Tibial nerve (tissue), 4 donors: ENCODE measurements at regions not wholly inside any gene's neighbourhood (a gene's known extent, or its start where the extent isn't known, plus 50 kb on each side); places are given as distances from the start of the nearest gene placed in this dataset.

Source experiments
- DNase-seq, 2 donors: peaks; one replicate each; pipeline ENCODE4 v3.0.0-alpha.2; 2019; ENCODE audit warnings: low spot score in 2 of 2
- H3K27ac ChIP-seq, 4 donors: fragments of 200-600 bp; sonication (generic) in 3 of 4; one replicate each; pipeline ENCODE4 v1.5.1; 2017 to 2019; ENCODE audit warnings: mild to moderate bottlenecking in 1 of 4
- H3K27me3 ChIP-seq, 2 donors: fragments of 200-600 bp; sonication (generic) in 1 of 2; one replicate each; pipeline versions ENCODE4 v1.5.1 to v1.6.0; 2017 to 2019
- H3K36me3 ChIP-seq, 3 donors: fragments of 200-600 bp; sonication (generic); one replicate each; pipeline ENCODE4 v1.5.1; 2018 to 2019
- H3K4me1 ChIP-seq, 4 donors: fragments of 200-600 bp; sonication (generic) in 3 of 4; one replicate each; pipeline ENCODE4 v1.5.1; 2017 to 2019
- H3K4me3 ChIP-seq, 4 donors: fragments of 200-600 bp; sonication (generic) in 3 of 4; one replicate each; pipeline ENCODE4 v1.5.1; 2017 to 2019; ENCODE audit warnings: mild to moderate bottlenecking in 1 of 4, moderate library complexity in 1 of 4
- H3K9me3 ChIP-seq, 4 donors: fragments of 200-600 bp; sonication (generic) in 3 of 4; one replicate each; pipeline ENCODE4 v1.5.1; 2017 to 2019
- CTCF ChIP-seq, 5 experiments: fragments of 200-600 bp in 3 of 5; fragments of 450-650 bp in 2 of 5; sonication (generic) in 3 of 5; IDR thresholded peaks; one replicate each; pipeline ENCODE4 v1.5.1; 2016 to 2019; ENCODE audit warnings: antibody characterized with exemption in 5 of 5, mild to moderate bottlenecking in 3 of 5, moderate library complexity in 2 of 5
- EP300 ChIP-seq, 2 donors: sonication (generic); formaldehyde crosslinking; IDR thresholded peaks; one replicate each; pipeline ENCODE4 v1.6.1; 2017; ENCODE audit warnings: antibody characterized with exemption in 2 of 2, mild to moderate bottlenecking in 1 of 2
- POLR2A ChIP-seq, 2 donors: fragments of 450-650 bp; IDR thresholded peaks; one replicate each; pipeline ENCODE4 v1.6.1; 2017; ENCODE audit warnings: antibody characterized with exemption in 2 of 2, mild to moderate bottlenecking in 2 of 2, moderate library complexity in 2 of 2
- WGBS, 2 donors: methylation state at CpG; one replicate each; pipeline ENCODE4 v1.1.5; 2018; 5-methylcytosine and 5-hydroxymethylcytosine counted together

- Histone ChIP-seq H3K9me3 (peaks cover 0 to 17% (median 0%) of the 10 kb centered on the region in 4 donors), H3K36me3 (no peaks in the 10 kb centered on the region), H3K27me3 (no peaks in the 10 kb centered on the region), H3K4me1 (no peaks in the 10 kb centered on the region), H3K4me3 (no peak overlapping the region), H3K27ac (no peak overlapping the region)
- DNase-seq: no peak
- TF ChIP-seq POLR2A (IDR thresholded peaks at IDR 0.05) (no peak), CTCF (IDR thresholded peaks at IDR 0.05) (no peak), EP300 (IDR thresholded peaks at IDR 0.05) (no peak)
Observed at GRCh38 chr6:140403020-140403419, 1028.6 kb upstream of the CITED2 start.

GRCh38 chr6:140401761-140402160 lies 1027.3 kb upstream of the CITED2 start:
- Histone ChIP-seq H3K9me3 (peaks cover 0 to 11% (median 0%) of the 10 kb centered on the region in 4 donors), H3K4me3 (no peak overlapping the region), H3K4me1 (no peaks in the 10 kb centered on the region), H3K27me3 (no peaks in the 10 kb centered on the region), H3K36me3 (no peaks in the 10 kb centered on the region), H3K27ac (no peak overlapping the region)
- TF ChIP-seq CTCF (IDR thresholded peaks at IDR 0.05): no peak
- TF ChIP-seq POLR2A (IDR thresholded peaks at IDR 0.05): no peak
- no peak for TF ChIP-seq EP300 (IDR thresholded peaks at IDR 0.05)
- 90 to 92% methylated on average over 1 of the region's 1 CpG for WGBS, 2 donors
- no peak for DNase-seq

GRCh38 chr6:140398076-140398475 lies 1023.6 kb upstream of the CITED2 start:
- H3K27me3 ChIP-seq: no peaks in the 10 kb centered on the region
- no peaks in the 10 kb centered on the region for H3K36me3 ChIP-seq
- no peak overlapping the region for H3K4me3 ChIP-seq
- no peak overlapping the region for H3K27ac ChIP-seq
- TF ChIP-seq EP300 (IDR thresholded peaks at IDR 0.05): no peak
- TF ChIP-seq CTCF (IDR thresholded peaks at IDR 0.05): no peak
- TF ChIP-seq POLR2A (IDR thresholded peaks at IDR 0.05): no peak
- peaks cover 0 to 5% (median 0%) of the 10 kb centered on the region in 4 donors for H3K4me1 ChIP-seq
- no peaks in the 10 kb centered on the region for H3K9me3 ChIP-seq
- no peak for DNase-seq

GRCh38 chr6:140397106-140397505 lies 1022.7 kb upstream of the CITED2 start:
- Histone ChIP-seq H3K9me3 (no peaks in the 10 kb centered on the region), H3K27ac (no peak overlapping the region), H3K4me1 (peaks cover 0 to 5% (median 0%) of the 10 kb centered on the region in 4 donors), H3K36me3 (no peaks in the 10 kb centered on the region), H3K27me3 (no peaks in the 10 kb centered on the region), H3K4me3 (no peak overlapping the region)
- TF ChIP-seq EP300 (IDR thresholded peaks at IDR 0.05): no peak
- no peak for TF ChIP-seq POLR2A (IDR thresholded peaks at IDR 0.05)
- TF ChIP-seq CTCF (IDR thresholded peaks at IDR 0.05): no peak
- no peak for DNase-seq
- WGBS, 2 donors: 81 to 91% methylated on average over 1 of the region's 1 CpG

- Histone ChIP-seq H3K9me3 (no peaks in the 10 kb centered on the region), H3K4me1 (peaks cover 0 to 5% (median 0%) of the 10 kb centered on the region in 4 donors), H3K36me3 (no peaks in the 10 kb centered on the region), H3K4me3 (no peak overlapping the region), H3K27me3 (no peaks in the 10 kb centered on the region), H3K27ac (no peak overlapping the region)
- WGBS, 2 donors: 43 to 53% methylated on average over 6 of the region's 6 CpGs
- DNase-seq: no peak
- TF ChIP-seq CTCF (IDR thresholded peaks at IDR 0.05) (no peak), EP300 (IDR thresholded peaks at IDR 0.05) (peak; percentile 58 to 76), POLR2A (IDR thresholded peaks at IDR 0.05) (no peak)
Observed at GRCh38 chr6:140393665-140394540, 1019.5 kb upstream of the CITED2 start.
